ENCODE measurements at regions not wholly inside any gene's neighbourhood (a gene's known extent, or its start where the extent isn't known, plus 50 kb on each side); places are given as distances from the start of the nearest gene placed in this dataset.

DNA sequence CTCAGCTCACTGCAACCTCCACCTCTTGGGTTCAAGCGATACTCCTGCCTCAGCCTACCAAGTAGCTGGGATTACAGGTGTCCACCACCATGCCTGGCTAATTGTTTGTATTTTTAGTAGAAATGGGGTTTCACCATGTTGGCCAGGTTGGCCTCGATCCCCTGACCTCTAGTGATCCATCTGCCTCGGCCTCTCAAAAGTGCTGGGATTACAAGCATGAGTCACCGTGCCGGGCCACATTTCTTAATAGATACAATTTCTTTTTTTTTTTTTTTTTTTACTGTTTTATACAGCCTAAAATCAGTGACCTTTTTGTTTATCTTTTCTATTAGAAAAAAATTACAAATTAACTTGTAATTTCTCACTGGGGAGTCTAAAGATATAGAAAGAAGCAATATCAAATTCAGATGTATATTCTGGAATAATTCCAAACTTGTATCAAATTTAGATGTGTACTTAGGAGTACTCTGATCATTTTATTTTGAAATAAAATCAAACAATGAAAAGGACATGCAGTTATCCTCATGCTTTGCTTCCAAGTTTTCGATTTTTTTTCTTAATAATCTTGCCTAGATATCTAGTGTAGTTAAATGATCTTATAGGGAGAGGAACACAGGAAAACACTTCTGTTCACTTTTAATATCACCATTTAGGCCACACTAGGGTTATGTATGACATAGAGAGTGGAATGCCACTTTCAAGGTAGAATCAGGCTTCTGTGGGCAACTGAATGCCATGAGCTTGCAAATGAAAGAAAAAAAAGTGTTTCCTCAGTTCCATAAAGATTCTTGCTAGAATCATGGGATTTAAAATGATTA, 1089.3 kb downstream of the SUCLG1 start:
- no peak for TF ChIP-seq TCF12 (IDR thresholded peaks at IDR 0.05; ENCODE audit: low read depth)
- no peak for TF ChIP-seq TEAD4 (IDR thresholded peaks at IDR 0.05)
- TF ChIP-seq, protein P1, sequence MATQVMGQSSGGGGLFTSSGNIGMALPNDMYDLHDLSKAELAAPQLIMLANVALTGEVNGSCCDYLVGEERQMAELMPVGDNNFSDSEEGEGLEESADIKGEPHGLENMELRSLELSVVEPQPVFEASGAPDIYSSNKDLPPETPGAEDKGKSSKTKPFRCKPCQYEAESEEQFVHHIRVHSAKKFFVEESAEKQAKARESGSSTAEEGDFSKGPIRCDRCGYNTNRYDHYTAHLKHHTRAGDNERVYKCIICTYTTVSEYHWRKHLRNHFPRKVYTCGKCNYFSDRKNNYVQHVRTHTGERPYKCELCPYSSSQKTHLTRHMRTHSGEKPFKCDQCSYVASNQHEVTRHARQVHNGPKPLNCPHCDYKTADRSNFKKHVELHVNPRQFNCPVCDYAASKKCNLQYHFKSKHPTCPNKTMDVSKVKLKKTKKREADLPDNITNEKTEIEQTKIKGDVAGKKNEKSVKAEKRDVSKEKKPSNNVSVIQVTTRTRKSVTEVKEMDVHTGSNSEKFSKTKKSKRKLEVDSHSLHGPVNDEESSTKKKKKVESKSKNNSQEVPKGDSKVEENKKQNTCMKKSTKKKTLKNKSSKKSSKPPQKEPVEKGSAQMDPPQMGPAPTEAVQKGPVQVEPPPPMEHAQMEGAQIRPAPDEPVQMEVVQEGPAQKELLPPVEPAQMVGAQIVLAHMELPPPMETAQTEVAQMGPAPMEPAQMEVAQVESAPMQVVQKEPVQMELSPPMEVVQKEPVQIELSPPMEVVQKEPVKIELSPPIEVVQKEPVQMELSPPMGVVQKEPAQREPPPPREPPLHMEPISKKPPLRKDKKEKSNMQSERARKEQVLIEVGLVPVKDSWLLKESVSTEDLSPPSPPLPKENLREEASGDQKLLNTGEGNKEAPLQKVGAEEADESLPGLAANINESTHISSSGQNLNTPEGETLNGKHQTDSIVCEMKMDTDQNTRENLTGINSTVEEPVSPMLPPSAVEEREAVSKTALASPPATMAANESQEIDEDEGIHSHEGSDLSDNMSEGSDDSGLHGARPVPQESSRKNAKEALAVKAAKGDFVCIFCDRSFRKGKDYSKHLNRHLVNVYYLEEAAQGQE (IDR thresholded peaks at IDR 0.05; ENCODE audit: low read depth), result no peak
- TF ChIP-seq, protein P2, sequence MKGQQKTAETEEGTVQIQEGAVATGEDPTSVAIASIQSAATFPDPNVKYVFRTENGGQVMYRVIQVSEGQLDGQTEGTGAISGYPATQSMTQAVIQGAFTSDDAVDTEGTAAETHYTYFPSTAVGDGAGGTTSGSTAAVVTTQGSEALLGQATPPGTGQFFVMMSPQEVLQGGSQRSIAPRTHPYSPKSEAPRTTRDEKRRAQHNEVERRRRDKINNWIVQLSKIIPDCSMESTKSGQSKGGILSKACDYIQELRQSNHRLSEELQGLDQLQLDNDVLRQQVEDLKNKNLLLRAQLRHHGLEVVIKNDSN (IDR thresholded peaks at IDR 0.05), result no peak
